PC-3 (cell line): ENCODE measurements at regions not wholly inside any gene's neighbourhood (a gene's known extent, or its start where the extent isn't known, plus 50 kb on each side); places are given as distances from the start of the nearest gene placed in this dataset.

ENCODE experiments used
- ATAC-seq: fragments of 200-7000 bp; cut with Tn5 transposase; 2 replicates; pipeline ENCODE4 v1.9.1; 2020; ENCODE audit warnings: mild to moderate bottlenecking, moderate library complexity
- BruUV-seq: library from RNA; stranded (reverse); fragments of 400-500 nt; replicated peaks from 2 replicates; lab custom pipeline; 2021; lab: Mats Ljungman, UMichigan
- CTCF ChIA-PET: fragments of 300-600 bp; sonication (Branson Sonifier 250); formaldehyde crosslinking; loops from one replicate; lab custom pipeline; 2022; ENCODE audit warnings: antibody characterized with exemption; lab: Charles Lee
- POLR2A ChIA-PET: fragments of 300-600 bp; sonication (Branson Sonifier 250); formaldehyde crosslinking; loops from one replicate; lab custom pipeline; 2022; ENCODE audit warnings: antibody characterized with exemption; ENCODE audit not compliant: unreplicated experiment; lab: Charles Lee
- DNase-seq: peaks from one replicate; pipeline ENCODE4 v3.0.0-alpha.2; 2015
- H2AFZ ChIP-seq: fragments of 300-600 bp; sonication (generic); 2 replicates; pipeline ENCODE4 v1.6.0; 2016; ENCODE audit warnings: antibody characterized with exemption, low read length
- H3F3A ChIP-seq: fragments of 300-600 bp; sonication (generic); one replicate; pipeline ENCODE4 v1.6.0; 2017; ENCODE audit warnings: antibody characterized with exemption, low read length, control low read depth, mild to moderate bottlenecking; ENCODE audit not compliant: unreplicated experiment
- H3K27ac ChIP-seq: fragments of 300-600 bp; sonication (generic); 2 replicates; pipeline ENCODE4 v1.5.1; 2016; ENCODE audit warnings: mild to moderate bottlenecking, low read length
- H3K27me3 ChIP-seq: fragments of 300-600 bp; sonication (generic); 2 replicates; pipeline ENCODE4 v1.6.1; 2016; ENCODE audit warnings: low read length, mixed read lengths
- H3K36me3 ChIP-seq: fragments of 300-600 bp; sonication (generic); 2 replicates; pipeline ENCODE4 v1.6.1; 2016; ENCODE audit warnings: low read depth, mixed run types, low read length, mixed read lengths
- H3K4me1 ChIP-seq: fragments of 300-600 bp; sonication (generic); 2 replicates; pipeline ENCODE4 v1.5.1; 2016; ENCODE audit warnings: low read length; ENCODE audit not compliant: insufficient read depth
- H3K4me2 ChIP-seq: fragments of 300-600 bp; sonication (generic); 2 replicates; pipeline ENCODE4 v1.6.0; 2016; ENCODE audit warnings: low read length
- H3K4me3 ChIP-seq: fragments of 300-600 bp; sonication (generic); 2 replicates; pipeline ENCODE4 v1.5.1; 2016; ENCODE audit warnings: mild to moderate bottlenecking, low read length, mixed read lengths
- H3K79me2 ChIP-seq: fragments of 300-600 bp; sonication (generic); 2 replicates; pipeline ENCODE4 v1.6.1; 2017; ENCODE audit warnings: low read length, mixed read lengths
- H3K9ac ChIP-seq: fragments of 300-600 bp; sonication (generic); 2 replicates; pipeline ENCODE4 v1.6.0; 2016; ENCODE audit warnings: mild to moderate bottlenecking, low read length
- H3K9me2 ChIP-seq: fragments of 300-600 bp; sonication (generic); replicated peaks from 2 replicates; pipeline ENCODE4 v1.6.1; 2016; ENCODE audit warnings: mixed run types, low read length, mixed read lengths
- H3K9me3 ChIP-seq: fragments of 300-600 bp; sonication (generic); 2 replicates; pipeline ENCODE4 v1.6.1; 2016; ENCODE audit warnings: low read length, mixed read lengths
- H4K20me1 ChIP-seq: fragments of 300-600 bp; sonication (generic); 2 replicates; pipeline ENCODE4 v1.6.1; 2016; ENCODE audit warnings: low read length, mixed read lengths
- CTCF ChIP-seq: fragments of 300-600 bp; sonication (generic); conservative IDR thresholded peaks from 2 replicates; pipeline ENCODE4 v1.5.1; 2017; ENCODE audit warnings: antibody characterized with exemption, low read depth, mild to moderate bottlenecking, low read length
- EZH2 ChIP-seq: fragments of 300-600 bp; sonication (generic); IDR thresholded peaks from one replicate; pipeline ENCODE4 v1.6.1; 2017; ENCODE audit warnings: antibody characterized with exemption, mild to moderate bottlenecking, low read length; ENCODE audit not compliant: unreplicated experiment
- EZH2phosphoT487 ChIP-seq: fragments of 300-600 bp; sonication (generic); IDR thresholded peaks from 2 replicates; pipeline ENCODE4 v1.6.1; 2018; ENCODE audit warnings: mild to moderate bottlenecking, antibody characterized with exemption, low read length, borderline replicate concordance
- intact Hi-C: fragments of 100-400 bp; cut with micrococcal nuclease; formaldehyde crosslinking; loops from 2 replicates; pipeline ENCODE4 v1.9.0; 2023

- DNase-seq (no peak), ATAC-seq (no peak)
- Histone ChIP-seq H3K27ac (no peak overlapping the region), H3K27me3 (peaks cover 18% of the 10 kb centered on the region), H3K4me2 (no peak overlapping the region), H3K36me3 (no peaks in the 10 kb centered on the region), H3K9ac (no peak overlapping the region), H3K4me3 (no peak overlapping the region), H3K4me1 (peaks cover 14% of the 10 kb centered on the region), H3K9me2 (no peaks in the 10 kb centered on the region), H3K79me2 (no peaks in the 10 kb centered on the region), H2AFZ (no peak overlapping the region), H3K9me3 (no peaks in the 10 kb centered on the region), H3F3A (no peaks in the 10 kb centered on the region), H4K20me1 (no peaks in the 10 kb centered on the region)
- ChIA-PET CTCF (no interaction called here), POLR2A (no interaction called here)
- BruUV-seq: no TSS peak
- TF ChIP-seq EZH2phosphoT487: no peak
- TF ChIP-seq EZH2: no peak
- no peak for TF ChIP-seq CTCF
- intact Hi-C loops: no loop called here
Measured at GRCh38 chr10:42954766-42955492, 121.9 kb upstream of the RET start.

GRCh38 chr10:42955493-42955889 lies 121.4 kb upstream of the RET start:
- no peak overlapping the region for H2AFZ ChIP-seq
- H3K4me1 ChIP-seq: peaks cover 19% of the 10 kb centered on the region
- H3K4me3 ChIP-seq: no peak overlapping the region
- H3K36me3 ChIP-seq: no peaks in the 10 kb centered on the region
- H3K79me2 ChIP-seq: no peaks in the 10 kb centered on the region
- H4K20me1 ChIP-seq: no peaks in the 10 kb centered on the region
- no peaks in the 10 kb centered on the region for H3K9me2 ChIP-seq
- H3K9ac ChIP-seq: no peak overlapping the region
- ChIA-PET CTCF (no interaction called here), POLR2A (no interaction called here)
- intact Hi-C loops: no loop called here
- H3K27ac ChIP-seq: no peak overlapping the region
- H3K9me3 ChIP-seq: no peaks in the 10 kb centered on the region
- peaks cover 16% of the 10 kb centered on the region for H3K27me3 ChIP-seq
- ATAC-seq (no peak), DNase-seq (no peak)
- no TSS peak for BruUV-seq
- no peak overlapping the region for H3K4me2 ChIP-seq
- TF ChIP-seq CTCF (no peak), EZH2 (no peak), EZH2phosphoT487 (no peak)
- no peaks in the 10 kb centered on the region for H3F3A ChIP-seq

- no TSS peak for BruUV-seq
- no peak overlapping the region for H3K27ac ChIP-seq
- ChIA-PET POLR2A (no interaction called here), CTCF (no interaction called here)
- peaks cover 25% of the 10 kb centered on the region for H3K4me1 ChIP-seq
- no peak overlapping the region for H3K4me2 ChIP-seq
- no peaks in the 10 kb centered on the region for H3K9me3 ChIP-seq
- intact Hi-C loops: no loop called here
- peaks cover 10% of the 10 kb centered on the region for H3K27me3 ChIP-seq
- no peaks in the 10 kb centered on the region for H3F3A ChIP-seq
- ATAC-seq (no peak), DNase-seq (no peak)
- no peaks in the 10 kb centered on the region for H3K79me2 ChIP-seq
- no peaks in the 10 kb centered on the region for H3K36me3 ChIP-seq
- H3K9me2 ChIP-seq: no peaks in the 10 kb centered on the region
- no peak overlapping the region for H3K4me3 ChIP-seq
- no peak overlapping the region for H3K9ac ChIP-seq
- no peaks in the 10 kb centered on the region for H4K20me1 ChIP-seq
- TF ChIP-seq EZH2phosphoT487 (no peak), EZH2 (no peak), CTCF (no peak)
- H2AFZ ChIP-seq: no peak overlapping the region
Measured at GRCh38 chr10:42956045-42956444, 120.8 kb upstream of the RET start.
